Left ventricle myocardium inferior (tissue), 1 donor: ENCODE measurements at regions not wholly inside any gene's neighbourhood (a gene's known extent, or its start where the extent isn't known, plus 50 kb on each side); places are given as distances from the start of the nearest gene placed in this dataset.
"Not testable (repeated sequence)": the region's sequence is repeated elsewhere in the genome, so short reads cannot be mapped to it uniquely, and the experiment has no call there.

Experiments used
- DNase-seq: peaks from one replicate; pipeline ENCODE4 v3.0.0-alpha.2; 2020
- H3K27ac ChIP-seq: fragments of 200-600 bp; replicated peaks from 2 replicates; pipeline ENCODE4 v1.8.0; 2021
- H3K27me3 ChIP-seq: fragments of 200-600 bp; 2 replicates; pipeline ENCODE4 v1.8.0; 2021; ENCODE audit warnings: low read depth
- H3K36me3 ChIP-seq: fragments of 200-600 bp; 2 replicates; pipeline ENCODE4 v1.8.0; 2021
- H3K4me1 ChIP-seq: fragments of 200-600 bp; 2 replicates; pipeline ENCODE4 v1.8.0; 2021
- H3K4me3 ChIP-seq: fragments of 200-600 bp; 2 replicates; pipeline ENCODE4 v1.8.0; 2021; ENCODE audit warnings: mild to moderate bottlenecking, moderate library complexity
- H3K9me3 ChIP-seq: fragments of 200-600 bp; replicated peaks from 2 replicates; pipeline ENCODE4 v1.8.0; 2021
- intact Hi-C: fragments of 100-400 bp; cut with micrococcal nuclease; formaldehyde crosslinking; loops from one replicate; pipeline ENCODE4 v1.11.0; 2022
- TF ChIP-seq, protein P1 (sequence below): fragments of 200-600 bp; IDR thresholded peaks from 2 replicates; pipeline ENCODE4 v1.8.0; 2021; ENCODE audit warnings: antibody characterized with exemption, mild to moderate bottlenecking, borderline replicate concordance
- donor health status: DM: no; HTN: yes; CAD: no; lungs with severe emphysema.

DNA sequence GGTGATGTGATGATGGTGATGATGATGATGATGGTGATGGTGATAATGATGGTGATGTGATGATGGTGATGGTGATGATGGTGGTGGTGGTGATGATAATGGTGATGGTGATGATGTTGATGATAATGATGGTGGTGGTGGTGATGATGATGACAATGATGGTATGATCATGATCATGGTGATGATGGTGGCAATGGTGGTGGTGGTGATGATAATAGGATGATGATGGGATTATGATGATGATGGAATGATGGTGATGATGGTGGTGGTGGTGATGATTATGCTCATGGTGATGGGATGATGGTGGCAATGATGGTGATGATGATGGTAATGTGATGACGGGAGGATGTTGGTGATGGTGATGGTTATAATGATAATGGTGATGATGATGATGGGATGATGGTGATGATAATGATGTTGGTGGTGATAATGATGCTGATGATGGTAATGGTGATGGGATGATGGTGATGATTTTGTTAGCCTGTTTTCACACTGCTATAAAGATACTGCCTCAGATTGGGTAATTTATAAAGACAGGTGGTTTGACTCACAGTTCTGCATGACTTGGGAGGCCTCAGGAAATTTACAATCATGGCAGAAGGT is 314.8 kb upstream of the SFSWAP start:
- Histone ChIP-seq H3K4me1 (no peaks in the 10 kb centered on the region), H3K36me3 (no peaks in the 10 kb centered on the region), H3K4me3 (no peak overlapping the region), H3K9me3 (peaks cover 24% of the 10 kb centered on the region), H3K27me3 (peaks cover 10% of the 10 kb centered on the region), H3K27ac (no peak overlapping the region)
- TF ChIP-seq, protein P1, sequence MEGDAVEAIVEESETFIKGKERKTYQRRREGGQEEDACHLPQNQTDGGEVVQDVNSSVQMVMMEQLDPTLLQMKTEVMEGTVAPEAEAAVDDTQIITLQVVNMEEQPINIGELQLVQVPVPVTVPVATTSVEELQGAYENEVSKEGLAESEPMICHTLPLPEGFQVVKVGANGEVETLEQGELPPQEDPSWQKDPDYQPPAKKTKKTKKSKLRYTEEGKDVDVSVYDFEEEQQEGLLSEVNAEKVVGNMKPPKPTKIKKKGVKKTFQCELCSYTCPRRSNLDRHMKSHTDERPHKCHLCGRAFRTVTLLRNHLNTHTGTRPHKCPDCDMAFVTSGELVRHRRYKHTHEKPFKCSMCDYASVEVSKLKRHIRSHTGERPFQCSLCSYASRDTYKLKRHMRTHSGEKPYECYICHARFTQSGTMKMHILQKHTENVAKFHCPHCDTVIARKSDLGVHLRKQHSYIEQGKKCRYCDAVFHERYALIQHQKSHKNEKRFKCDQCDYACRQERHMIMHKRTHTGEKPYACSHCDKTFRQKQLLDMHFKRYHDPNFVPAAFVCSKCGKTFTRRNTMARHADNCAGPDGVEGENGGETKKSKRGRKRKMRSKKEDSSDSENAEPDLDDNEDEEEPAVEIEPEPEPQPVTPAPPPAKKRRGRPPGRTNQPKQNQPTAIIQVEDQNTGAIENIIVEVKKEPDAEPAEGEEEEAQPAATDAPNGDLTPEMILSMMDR = no peak
- DNase-seq = no peak
- intact Hi-C loops = no loop called here

GRCh38 chr12:131397493-131398181 is 313.3 kb upstream of the SFSWAP start:
- no peaks in the 10 kb centered on the region for H3K27me3 ChIP-seq
- intact Hi-C loops = no loop called here
- TF ChIP-seq, protein P1 = no peak
- peaks cover 24% of the 10 kb centered on the region for H3K9me3 ChIP-seq
- no peak for DNase-seq
- H3K27ac ChIP-seq = no peak overlapping the region
- no peaks in the 10 kb centered on the region for H3K4me1 ChIP-seq
- H3K36me3 ChIP-seq = no peaks in the 10 kb centered on the region
- no peak overlapping the region for H3K4me3 ChIP-seq

DNA sequence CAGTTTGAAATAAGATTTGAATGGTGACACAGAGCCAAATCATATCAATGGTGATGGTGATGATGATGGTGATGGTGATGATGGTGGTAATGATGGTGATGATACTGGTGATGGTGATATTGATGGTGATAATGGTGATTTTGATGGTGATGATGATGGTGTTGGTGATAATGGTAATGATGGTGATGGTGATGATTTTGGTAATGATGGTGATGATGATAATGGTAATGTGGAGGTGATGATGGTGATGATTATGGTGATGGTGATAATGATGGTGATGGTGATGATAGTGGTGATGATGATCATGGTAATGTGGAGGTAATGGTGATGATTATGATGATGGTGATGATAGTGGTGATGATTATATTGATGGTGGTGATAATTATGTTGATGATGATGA is 311.9 kb upstream of the SFSWAP start:
- TF ChIP-seq, protein P1 = no peak
- H3K9me3 ChIP-seq = peaks cover 24% of the 10 kb centered on the region
- H3K36me3 ChIP-seq = no peaks in the 10 kb centered on the region
- H3K27ac ChIP-seq = no peak overlapping the region
- H3K27me3 ChIP-seq = no peaks in the 10 kb centered on the region
- intact Hi-C loops = no loop called here
- no peaks in the 10 kb centered on the region for H3K4me1 ChIP-seq
- no peak for DNase-seq
- no peak overlapping the region for H3K4me3 ChIP-seq

GRCh38 chr12:131400668-131401294 is 310.1 kb upstream of the SFSWAP start:
- H3K9me3 ChIP-seq = peaks cover 24% of the 10 kb centered on the region
- H3K27ac ChIP-seq, H3K36me3 ChIP-seq, H3K4me3 ChIP-seq, DNase-seq, H3K4me1 ChIP-seq, H3K27me3 ChIP-seq, intact Hi-C loops: not testable (repeated sequence)

- DNase-seq, H3K4me1 ChIP-seq, H3K4me3 ChIP-seq, H3K36me3 ChIP-seq, H3K27ac ChIP-seq, intact Hi-C loops: not testable (repeated sequence)
- peaks cover 18% of the 10 kb centered on the region for H3K9me3 ChIP-seq
- H3K27me3 ChIP-seq = peaks cover 11% of the 10 kb centered on the region
Measured at GRCh38 chr12:131401907-131402633, 308.8 kb upstream of the SFSWAP start.

GRCh38 chr12:131402781-131403396 is 308.0 kb upstream of the SFSWAP start:
- peaks cover 10% of the 10 kb centered on the region for H3K9me3 ChIP-seq
- no peak for DNase-seq
- H3K27ac ChIP-seq = no peak overlapping the region
- peaks cover 20% of the 10 kb centered on the region for H3K27me3 ChIP-seq
- TF ChIP-seq, protein P1 = no peak
- H3K4me1 ChIP-seq = no peaks in the 10 kb centered on the region
- no peaks in the 10 kb centered on the region for H3K36me3 ChIP-seq
- H3K4me3 ChIP-seq = no peak overlapping the region
- intact Hi-C loops = no loop called here
